Activated T-cell treated with anti-CD3 and anti-CD28 coated beads for 4 hours (primary cell): ENCODE measurements at regions not wholly inside any gene's neighbourhood (a gene's known extent, or its start where the extent isn't known, plus 50 kb on each side); places are given as distances from the start of the nearest gene placed in this dataset.
"Not testable (repeated sequence)": the region's sequence is repeated elsewhere in the genome, so short reads cannot be mapped to it uniquely, and the experiment has no call there.

Experiments used
- DNase-seq: peaks from one replicate; pipeline ENCODE4 v3.0.0-alpha.2; 2020

DNA sequence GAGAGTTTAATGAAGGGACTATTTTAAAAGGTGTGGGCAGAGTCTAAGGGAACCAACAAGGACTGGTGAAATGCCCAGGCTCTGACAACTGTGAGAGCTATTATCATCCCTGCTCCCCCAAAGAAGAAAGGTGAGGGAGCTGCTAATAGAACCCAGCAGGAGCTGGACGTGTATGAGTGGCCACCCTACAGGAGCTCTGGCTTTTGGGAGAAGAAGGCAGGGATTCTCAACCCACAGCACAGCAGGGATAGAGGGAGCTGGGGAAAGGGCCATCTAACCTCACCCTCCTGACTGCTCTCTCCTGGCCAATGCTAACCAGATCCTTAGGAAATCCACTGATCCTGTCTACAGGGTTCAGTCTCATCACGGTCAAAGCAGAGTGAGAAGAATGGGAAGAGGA is 57.1 kb downstream of the GRIN2B start:
- no peak for DNase-seq

DNA sequence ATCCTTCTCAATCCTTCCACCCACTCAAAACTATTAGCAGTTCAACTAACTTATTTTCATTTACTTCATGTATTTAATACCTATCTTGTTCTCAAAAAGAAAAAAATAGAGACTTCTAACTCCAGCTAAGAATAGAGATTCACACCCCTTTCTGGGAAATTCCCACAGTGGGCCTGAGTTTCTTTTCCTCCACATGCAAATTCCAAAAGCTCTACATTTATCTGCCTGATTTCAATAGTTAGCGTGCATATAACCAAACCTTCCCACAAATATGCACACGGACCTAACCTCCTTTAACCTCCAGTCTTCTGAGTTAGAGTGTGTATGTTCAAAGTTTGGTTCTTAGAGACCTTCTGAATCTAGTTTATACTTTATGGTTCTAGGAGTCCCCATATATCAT is 62.5 kb downstream of the GRIN2B start:
- DNase-seq: no peak

DNA sequence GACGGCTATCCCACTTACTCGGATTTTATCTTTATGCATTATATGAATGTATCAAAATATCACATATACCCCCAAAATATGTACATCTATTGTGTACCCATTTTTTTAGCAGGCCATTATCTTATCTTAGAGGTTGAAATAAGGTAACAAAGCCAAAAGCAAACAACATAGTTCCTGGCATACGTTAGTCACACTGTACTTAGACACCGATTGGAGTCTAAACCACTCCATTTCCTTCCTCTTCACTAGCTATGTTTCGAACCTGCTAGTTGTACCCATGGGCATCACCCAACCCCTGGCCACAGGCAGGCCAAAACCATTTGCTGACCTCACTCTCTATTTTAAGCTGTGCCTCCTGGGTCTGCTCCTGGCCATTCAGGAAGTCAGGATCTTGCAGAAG is 66.3 kb downstream of the GRIN2B start:
- no peak for DNase-seq

DNA sequence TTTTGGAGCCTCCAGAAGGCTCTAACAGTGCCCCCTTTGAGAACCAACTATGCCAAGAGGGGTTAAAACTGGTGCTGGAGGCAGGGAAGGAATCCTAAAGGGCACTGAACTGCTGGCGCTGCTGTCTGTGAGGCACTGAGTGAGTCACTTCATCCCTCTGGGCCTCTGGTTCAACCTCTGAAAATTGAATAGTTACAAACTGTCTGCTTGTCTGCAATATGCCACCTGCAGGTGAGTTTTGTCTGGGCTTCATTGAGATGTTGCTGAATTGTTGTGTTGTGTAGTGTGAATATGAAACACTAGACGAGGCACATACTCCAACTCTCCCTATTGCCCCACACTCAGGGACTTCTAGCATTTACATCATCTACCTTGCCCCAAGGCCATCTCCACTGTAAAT is 68.0 kb downstream of the GRIN2B start:
- DNase-seq: no peak

DNA sequence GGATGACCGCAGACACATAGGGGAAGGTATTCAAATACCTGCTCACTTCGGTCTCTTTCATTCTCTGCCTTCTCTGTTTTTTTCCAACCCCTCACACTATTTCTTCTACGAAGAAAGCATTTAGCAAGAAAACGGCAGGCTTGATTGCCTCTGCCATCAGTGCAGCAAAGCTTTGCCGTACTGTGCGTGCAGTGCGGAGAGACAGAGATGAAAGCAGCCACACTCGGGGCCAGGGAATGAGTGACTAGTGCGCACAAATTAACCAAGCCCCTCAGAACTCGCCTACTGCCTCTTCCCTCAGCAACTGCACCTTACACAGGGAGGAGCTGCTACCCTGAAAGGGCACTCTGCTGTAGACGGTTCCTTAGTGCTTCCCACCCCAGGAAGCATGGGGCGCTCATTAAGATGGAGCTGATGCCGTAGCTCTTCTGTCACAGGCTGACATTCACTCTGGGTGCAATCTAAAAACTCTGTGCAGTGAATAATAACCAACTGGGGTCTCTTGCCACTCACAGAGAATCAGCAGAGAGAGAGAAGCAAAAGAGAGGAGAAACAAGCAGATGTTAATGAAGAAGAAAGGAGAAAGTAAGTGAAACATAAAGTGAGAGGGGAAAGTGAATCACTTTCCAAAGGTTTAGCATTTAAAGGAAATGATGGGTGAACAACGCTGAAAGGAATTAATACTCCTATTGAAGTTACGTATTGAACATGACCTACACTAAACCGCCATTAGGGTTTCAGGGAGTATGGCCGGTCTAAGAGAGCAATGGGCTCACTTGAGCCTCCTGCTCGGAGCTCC is 69.4 kb downstream of the GRIN2B start:
- DNase-seq: no peak

DNA sequence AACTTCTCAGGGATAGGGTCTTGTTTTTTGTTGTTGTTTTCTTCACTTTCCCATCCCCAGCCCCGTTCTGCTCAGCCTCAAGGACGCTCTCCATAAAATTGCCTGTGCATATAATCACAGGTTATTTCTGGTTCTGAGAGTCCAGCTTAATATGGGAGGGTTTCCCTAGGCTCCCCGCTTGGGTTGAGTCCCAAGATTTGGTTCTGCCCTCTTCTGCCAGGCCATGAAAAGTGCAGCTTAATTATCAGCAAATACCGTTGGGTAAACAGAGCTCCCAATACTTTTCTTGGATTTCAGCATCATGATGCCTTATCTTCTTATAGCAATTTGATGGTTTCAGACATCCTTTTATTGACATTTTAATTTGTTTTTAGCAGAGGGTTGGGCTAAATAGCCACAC is 75.6 kb downstream of the GRIN2B start:
- no peak for DNase-seq

DNA sequence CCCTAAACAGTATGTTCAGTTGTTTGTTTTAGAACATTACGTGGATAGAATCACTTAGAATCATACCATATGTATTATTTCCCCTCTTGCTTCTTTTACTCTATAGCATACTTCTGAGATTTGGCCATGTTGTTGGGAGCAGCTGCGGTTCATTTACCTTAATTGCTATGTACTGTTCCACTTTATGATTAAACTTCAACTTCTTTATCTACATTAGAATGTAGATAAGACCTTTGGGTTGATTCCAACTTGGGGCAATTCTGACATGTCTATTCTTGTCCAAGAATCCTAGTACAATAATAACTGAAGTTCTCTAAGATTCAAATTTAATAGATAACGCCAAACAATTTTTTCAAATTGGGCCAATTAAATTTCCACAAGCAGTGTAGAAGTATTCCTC is 80.7 kb downstream of the GRIN2B start:
- no peak for DNase-seq

DNA sequence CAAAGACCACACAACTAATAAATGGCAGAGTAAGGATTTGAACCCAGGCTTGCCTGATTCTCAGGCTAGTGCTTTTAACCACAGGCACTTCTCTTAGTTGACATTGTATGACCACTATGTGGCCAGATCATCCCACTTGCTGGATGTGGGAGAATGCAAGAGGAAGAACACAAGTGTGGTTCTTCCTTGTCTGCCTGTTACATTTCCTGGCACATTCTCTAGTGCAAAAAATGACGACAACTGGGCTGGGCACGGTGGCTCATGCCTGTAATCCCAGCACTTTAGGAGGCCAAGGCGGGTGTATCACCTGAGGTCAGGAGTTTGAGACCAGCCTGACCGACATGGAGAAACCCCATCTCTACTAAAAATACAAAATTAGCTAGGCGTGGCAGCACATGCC is 83.0 kb downstream of the GRIN2B start:
- DNase-seq: not testable (repeated sequence)

DNA sequence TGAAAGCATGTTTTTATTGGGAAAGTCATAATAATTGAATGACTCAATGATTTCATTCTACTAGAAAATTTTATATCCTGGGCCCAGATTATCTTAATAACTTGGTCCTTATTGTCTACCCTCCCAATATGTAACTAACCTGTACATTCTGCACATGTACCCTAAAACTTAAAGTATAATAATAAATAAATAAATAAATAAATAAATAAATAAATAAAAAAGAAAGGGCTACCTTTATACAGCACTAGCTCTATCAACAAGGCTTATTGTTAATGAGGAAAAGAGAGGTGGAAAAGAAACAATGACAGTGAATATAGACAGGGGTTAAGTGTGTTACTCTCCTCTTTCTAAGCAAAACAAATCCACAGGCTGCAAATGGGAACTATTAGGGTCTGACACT is 83.6 kb downstream of the GRIN2B start:
- no peak for DNase-seq

DNA sequence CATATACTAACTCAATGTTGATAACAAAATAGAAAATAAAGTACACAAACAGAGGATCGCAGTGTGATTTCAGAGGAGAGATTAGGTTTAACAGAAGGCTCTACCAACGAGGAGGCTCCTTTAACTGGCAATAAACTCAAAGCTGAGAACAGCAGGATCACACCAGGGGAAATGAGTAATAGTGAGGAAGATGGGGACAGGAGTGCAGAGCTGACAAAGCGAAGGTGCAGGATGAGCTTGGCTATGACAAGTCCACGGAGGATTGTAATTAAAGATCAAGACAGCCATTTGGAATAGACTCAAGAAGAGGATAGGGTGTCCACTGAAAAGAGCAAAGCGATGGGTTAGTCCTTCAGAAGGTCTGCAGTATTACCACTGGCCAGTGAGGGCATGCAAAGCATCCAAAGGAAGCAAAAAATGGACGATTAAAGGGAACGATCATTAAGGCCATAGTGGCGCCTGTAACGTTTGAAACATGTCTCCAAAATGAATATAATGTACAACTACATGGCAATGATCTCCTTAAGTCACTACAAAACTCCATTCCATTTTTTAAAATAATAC is 85.3 kb downstream of the GRIN2B start:
- no peak for DNase-seq

DNA sequence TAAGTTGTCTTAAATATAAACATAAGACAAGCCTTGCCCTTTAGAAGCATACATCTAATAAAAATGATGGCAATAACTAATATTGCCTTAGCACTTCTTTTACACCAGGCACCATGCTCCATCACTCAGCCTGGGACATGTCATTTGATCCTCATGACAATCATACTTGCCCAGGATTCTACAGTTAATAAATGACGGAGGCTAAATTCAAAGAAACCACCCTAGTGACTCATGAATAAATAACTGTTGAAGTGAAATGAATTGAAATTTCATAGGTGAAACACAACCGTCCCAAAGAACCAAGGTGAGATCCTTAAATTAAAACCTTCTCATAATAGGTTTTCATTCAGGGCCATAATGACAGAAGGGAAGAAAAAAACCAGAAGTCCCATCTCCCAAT is 89.5 kb downstream of the GRIN2B start:
- no peak for DNase-seq

DNA sequence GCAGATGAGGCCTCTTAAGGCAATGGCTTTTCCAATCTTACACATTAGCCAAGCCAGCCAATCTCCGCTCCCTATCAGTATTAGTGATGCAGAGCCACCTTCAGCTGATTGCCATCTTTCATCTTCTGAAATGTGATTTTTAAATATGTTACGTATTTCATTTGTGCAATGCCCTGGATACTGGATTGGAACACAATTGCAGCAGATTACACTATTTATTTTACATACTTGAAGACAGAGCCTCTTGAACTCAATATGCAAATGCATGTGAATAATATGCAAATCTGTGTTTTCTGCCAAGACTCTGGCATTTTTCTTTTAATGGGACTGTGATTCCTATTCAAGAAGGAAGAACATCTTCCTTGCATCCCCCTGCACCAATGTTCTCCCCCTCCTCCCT is 90.5 kb downstream of the GRIN2B start:
- DNase-seq: no peak

DNA sequence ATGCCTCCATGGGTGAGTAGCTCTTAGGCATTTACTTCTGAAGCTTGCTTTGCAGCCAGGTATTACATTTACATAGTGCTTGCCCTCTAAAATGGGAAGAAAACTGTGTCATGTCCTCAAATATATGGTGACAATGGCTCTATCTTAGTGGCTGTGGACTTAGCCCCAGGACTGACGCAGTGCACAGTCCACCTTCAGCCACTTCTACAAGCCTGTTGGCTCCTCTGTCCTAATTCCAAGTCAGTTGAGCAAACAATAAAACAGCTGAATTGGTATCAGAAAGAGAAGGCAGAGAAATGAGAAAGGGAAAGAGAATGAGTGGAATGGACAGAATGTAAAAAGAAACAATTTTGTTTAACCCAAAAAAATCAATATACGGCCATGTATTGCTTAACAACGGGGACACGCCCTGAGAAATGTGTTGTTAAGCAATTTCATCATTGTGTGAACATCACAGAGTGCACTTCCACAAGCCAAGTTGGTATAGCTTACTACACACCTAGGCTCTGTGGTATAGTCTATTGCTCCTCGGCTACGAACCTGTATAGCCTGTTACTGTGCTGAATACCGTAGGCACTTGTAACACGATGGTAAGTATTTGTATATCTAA is 93.5 kb downstream of the GRIN2B start:
- no peak for DNase-seq

DNA sequence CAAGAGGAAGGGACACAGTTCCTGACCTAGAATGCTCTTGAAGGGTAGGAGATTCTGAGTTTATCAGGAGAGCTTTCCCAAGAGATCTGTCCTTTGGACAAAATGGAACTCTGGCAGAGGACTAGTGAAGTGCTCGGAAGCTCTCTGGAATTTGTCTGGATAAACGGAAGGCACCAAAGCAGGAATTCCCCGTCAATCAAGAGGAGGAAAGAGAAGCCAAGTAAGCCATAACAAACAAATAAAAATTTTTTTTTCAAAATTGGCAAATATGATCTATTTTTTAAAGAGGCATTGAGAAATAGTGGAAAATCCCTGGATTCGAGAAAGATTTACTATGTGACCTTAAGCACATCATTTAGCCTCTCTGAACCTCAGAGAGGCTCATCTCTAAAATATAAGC is 99.2 kb downstream of the GRIN2B start:
- DNase-seq: no peak

DNA sequence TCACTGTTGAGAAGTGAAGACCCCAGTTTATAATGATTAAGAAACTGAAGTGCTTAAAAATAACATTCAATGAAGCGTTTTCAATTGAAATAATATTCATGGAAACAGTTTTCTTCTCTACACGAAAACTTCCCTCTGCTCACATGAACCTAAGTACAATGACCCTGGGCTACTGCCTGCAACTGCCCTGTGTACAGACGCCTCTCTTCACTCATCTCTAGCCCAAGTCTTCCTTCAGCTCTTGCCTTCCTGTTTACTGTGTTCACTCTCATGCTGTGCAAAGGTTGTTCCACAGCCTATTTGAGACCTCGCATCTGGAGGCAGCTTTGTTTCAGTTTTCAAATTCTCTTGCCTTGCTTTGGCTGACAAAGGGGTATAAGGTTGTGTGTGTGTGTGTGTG is 100.8 kb downstream of the GRIN2B start:
- no peak for DNase-seq

DNA sequence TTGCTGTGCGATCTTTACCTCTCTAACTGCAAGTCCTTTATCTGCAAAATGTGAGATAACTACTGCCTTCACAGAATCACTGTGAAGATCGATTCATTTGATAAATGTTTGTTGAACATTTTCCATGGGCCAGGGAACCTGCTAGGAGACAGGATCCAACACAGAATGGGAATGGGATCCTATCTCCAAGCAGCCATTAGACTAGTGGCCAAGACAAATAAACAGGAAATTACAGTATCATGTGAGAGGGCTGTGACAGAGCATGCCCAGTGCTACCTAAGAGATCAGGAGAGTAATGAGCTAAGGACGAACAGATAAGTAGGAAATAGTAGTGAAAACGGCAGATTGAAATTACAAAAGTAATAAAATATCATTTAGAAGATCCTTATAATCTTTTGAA is 105.7 kb downstream of the GRIN2B start:
- no peak for DNase-seq

DNA sequence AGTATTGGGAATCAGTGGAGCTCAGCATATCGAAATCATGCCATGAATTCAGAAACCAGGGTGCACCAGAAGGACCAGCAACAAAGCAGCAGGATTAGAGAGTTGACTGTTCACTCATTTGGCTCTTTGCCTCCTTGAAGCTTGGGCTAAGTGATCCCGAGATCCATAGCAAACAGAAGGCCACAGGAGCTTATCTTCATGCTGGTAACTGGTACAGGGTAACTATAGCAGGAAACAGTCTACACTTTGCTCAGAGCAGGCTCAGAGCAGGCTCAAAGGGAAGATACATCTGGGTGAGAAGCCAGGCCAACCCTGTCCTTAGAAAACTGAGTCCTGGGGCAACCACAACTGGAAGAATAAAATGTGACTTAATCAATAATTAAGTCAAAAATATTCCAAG is 111.1 kb downstream of the GRIN2B start:
- DNase-seq: no peak

DNA sequence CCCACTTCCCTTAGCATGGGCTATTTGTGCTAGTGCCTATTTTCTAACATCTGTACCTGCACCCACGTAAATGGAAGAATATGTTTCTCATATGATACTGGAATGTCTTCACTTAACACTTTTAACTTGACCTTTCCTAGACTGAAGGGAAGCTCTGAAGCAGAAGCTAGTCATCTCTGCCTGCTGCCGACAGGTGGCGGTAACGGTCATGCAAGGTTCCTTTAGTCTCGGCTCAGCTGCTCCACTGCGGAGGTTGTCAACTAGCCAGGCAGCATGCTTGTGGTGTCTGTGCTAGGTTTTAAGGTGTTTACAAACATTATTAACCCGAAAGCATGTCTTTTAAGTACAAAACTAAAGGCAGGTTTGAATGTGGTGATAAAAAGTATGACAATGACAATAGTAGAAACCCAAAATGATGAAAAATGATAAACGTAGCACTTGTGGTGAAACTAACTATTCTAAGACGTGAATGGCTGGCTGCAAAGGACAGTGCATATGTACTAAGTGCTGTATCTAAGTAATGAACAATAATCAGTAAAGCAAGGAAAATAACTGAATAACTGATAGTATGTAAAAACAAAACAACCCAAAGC is 117.2 kb downstream of the GRIN2B start:
- DNase-seq: peak; percentile 24

DNA sequence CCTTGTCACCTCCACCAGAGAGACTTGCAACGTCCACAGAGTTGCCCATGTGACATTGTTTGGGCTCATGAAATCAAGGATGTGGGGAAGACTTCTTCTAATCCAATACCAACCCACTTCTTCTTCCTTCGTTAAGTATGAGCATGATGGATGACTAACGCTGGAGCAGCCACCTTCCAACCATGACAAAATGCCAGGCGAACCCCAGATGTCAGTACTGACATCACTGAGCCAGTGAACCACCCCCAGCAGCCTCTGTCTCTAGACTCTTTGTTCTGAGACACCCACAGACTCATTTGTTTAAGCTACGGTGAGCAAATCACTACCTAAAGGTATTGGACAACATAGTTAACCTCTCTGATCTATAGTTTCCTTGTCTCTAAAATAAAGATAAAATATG is 123.7 kb downstream of the GRIN2B start:
- no peak for DNase-seq

DNA sequence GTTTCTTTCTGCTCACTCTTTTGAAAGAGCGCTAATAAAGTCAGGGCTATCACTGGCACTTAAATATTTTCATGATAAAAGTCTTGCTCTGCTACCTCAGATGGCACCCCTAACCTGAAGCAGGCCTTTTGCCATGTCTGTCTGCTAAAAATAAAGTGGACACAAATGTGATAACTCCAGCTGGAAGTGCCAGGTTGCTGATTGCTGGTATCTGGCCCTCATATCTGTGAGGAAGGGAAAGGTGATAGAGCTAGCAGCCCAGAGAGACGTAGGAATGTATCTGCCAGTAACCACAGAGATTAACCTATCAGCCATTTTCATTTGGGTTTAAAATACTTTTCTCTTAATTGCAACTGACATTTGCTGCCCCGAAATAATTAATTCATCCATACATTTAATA is 127.9 kb downstream of the GRIN2B start:
- no peak for DNase-seq

DNA sequence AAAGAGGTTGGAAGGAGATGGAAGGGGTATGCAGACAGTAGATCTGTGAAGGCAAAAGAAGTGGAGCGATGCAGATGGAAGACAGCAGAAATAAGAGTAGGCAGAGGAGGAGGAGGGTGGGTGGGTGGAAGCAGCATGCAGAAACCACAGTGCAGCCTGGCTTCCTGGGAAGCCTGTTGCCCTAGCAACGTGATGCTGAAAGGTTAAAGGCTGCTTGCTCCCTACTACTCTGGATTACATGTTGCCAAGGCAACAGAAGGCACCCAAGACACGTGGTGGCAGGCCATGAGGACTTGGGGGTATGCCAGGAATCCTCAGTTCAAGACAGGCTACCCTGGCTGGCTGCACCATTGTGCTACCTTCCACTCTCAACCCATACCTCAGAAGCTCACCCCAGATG is 129.6 kb downstream of the GRIN2B start:
- DNase-seq: no peak

DNA sequence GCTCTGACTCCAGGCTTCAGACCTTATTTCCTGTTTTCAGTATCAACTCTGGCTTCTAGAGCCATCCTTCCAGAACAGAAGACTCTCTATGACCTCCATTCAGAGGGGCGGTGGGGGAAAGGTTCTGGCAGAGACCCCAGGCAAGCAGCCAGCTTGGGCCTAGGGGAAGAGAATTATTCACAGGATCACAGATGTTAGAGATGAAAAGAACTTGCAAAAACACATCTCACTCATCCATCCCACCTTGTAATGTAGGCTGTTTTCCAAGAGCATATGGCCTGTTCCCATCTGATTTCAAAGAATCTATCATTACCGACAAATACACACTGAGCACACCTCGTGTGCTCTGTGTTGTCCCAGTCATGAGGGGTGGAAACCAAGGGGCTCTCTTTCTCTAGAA is 131.9 kb downstream of the GRIN2B start:
- no peak for DNase-seq

DNA sequence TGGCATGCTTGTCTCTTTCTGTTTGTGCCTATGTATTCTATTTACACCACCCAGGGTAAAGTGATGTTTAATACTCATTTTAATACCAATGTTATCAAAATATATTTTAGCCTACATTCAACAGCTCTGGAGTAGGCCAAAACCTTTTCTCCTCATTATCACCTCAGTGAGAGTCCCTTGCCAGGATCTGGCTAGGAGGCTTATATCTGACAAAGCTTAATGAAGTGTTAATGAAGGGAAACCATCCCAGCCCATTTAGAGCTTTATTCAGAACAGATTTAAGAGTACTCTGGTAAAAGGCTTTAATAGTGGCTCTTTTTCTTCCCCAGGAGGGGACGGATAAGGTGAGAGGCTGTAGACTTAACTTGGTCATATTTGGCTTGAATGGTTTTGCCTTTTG is 137.6 kb downstream of the GRIN2B start:
- no peak for DNase-seq

DNA sequence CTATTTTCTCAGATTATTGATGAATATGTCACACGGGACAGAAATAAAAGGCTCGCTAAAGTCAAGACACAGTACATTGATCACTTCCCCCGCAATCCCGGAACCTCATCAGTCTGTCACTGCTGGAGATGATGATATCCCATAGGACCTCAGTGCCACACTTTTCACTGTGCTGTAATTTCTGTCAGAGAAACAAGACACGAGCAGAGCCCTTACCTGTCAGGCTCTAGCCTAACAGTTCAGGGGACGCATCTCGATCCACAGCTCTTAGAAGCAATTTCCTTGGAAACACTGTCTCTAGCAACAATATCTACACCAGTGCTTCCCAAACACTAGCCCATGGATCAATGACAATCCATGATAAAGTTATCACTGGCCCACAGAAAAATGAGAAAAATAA is 140.0 kb downstream of the GRIN2B start:
- DNase-seq: no peak
